Ammon's horn (tissue), 1 donor: ENCODE measurements at regions not wholly inside any gene's neighbourhood (a gene's known extent, or its start where the extent isn't known, plus 50 kb on each side); places are given as distances from the start of the nearest gene placed in this dataset.

Source experiments
- DNase-seq: peaks from one replicate; pipeline ENCODE4 v3.0.0-alpha.2; 2016; ENCODE audit warnings: low spot score

DNA sequence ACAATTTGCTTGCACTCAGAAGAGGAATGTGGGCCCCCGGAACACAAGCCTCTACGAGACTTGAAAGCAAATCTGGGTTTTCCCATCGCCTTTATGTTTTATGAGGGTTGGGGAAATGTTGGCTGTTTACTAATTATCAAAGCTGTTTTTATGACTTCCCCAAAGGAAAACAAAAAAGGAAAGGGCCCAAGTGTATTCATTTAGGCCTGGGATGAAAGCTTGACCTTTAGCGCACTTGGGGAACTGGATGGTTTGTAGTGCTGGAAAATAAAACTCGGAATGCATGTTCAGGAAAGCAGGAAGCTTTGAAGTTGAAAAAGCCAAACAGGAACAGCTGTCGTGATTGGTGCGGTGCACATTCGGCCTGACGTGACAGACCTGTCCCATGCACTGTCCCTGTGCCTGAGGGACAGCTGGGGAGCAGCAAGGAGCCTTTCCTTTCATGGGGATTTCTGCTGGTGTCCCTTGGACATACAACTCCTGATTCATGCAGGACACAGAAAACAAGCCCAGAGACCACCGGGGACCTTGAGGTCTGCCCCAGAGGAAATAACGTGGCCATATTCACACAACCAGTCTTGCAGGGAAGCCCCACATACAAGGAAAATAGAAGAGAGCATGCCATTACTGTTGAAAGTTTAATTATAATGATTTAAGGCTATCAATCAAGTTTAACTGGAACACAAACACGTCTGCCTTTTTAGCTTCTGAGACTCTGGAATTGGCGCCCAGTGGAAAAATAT lies 169.7 kb upstream of the APCDD1 start:
- no peak for DNase-seq

DNA sequence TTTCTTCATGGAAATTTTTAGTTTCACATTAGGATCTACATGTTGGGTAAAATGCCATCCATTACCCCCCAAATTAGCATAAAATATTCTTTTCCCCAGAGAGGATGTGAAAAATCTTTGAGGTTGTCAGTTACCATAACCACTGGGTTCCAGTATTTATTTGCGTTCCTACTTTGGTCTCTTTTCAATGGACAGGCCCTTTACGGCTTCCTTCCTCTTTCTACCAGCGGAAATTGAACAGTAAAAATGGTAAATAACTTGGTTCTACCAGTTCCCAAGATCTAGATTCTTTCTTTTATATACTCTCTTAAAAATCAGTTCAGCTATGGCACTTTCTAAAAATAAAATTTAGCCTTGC lies 169.2 kb upstream of the APCDD1 start:
- no peak for DNase-seq

DNA sequence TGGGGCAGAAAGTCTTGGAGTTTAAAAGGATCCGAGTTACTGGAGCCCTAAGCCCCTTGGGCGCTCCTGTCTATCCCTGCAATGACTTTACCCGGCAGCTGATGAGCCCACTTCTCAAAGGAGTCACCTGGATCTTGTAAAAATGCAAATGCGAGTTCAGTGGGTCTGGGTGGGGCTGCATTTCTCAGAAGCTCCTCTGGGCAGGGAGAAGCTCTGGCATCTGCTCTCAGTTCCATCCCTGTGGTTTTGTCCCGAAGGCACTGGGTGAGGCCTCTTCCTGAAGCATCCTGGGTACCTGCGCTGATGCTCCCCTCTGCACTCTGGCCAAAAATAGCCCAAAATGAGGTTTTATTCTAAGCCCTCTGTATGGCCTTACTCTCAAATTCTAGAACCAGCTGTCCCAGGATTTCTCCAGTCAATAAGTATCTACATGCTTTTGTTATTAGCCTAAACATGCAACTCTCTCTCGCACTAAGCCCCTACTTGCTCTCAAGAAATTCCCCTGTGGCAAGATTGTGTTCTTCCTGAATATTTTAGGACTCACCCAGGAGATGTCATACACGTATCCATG lies 167.8 kb upstream of the APCDD1 start:
- no peak for DNase-seq

DNA sequence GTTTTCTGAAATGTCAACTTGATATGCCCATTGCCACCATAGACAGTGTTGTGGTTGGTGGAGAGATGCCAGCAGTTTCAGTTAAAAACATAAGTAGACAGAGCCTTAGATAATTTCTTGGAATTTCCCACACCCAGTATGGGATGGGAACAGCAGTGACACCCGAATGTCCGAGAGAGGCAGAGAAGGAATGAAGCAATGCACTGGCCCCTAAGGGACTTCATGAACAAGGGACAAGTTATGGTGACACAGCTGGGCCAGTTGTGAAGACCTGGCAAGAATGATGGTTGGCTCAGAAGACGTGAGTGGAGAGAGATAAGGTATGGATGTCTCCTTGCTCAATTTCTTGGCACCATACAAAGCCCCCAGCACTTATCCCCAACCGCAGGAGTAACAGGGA lies 165.2 kb upstream of the APCDD1 start:
- no peak for DNase-seq

DNA sequence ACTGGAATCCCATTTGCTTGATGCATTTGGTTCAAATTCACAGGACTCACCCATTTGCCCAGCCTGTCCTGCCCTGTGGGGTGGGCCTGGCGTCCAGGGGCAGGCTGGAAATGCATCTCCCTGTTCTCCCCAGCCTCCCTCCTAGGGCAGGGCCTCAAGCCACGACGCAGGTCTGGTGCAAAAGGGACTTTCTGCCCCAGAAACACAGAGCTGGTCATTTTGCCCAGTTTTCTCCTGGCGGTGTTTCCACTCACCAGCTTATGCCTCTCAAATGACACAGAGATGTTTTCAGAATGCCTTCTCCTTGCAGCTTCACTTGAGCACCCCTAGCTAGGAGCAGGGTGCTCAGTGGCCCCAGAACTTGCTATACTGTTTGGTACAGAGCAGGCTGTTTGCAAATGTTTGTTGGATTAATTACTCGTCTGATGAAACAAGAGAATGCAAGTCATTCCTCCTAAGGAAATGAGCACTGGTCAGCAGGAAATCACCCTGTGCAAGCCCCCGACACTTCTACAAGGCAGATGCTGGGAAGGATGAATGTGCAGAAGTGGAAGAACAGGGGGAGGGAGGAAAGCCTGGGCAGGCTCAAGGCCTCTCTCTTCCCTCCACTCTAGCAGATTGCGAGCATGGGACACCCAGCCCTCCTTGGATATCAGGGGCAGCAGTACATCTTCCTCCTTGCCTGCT lies 164.3 kb upstream of the APCDD1 start:
- DNase-seq, result no peak

DNA sequence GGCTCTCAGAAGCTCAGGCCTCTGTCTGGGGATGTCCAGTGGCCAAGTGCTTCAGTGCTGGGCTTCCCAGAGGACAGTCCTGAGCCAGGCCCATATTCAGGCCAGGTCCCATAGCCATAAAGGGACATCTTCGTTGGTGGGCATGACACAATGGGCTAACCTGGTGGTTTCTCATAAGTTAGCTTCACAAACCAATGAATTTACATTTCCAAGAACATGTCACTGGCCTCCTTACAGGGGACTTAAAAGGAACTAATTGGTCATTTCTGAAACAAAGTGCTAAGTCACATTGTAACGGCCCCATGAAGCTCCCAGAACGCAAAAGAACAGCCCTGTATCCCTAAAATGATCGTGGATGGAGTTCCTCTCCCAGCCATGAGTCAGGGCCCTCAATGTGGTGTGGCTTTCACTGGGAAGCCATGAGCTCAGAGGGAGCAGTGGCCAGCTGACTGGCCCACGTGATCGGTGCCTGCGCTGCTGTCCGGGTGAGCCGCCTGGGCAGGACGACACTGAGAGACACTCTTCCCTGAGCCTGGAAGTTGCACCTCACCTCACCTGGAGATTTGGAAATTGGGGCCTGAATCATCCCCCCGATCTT lies 163.7 kb upstream of the APCDD1 start:
- DNase-seq, result no peak

DNA sequence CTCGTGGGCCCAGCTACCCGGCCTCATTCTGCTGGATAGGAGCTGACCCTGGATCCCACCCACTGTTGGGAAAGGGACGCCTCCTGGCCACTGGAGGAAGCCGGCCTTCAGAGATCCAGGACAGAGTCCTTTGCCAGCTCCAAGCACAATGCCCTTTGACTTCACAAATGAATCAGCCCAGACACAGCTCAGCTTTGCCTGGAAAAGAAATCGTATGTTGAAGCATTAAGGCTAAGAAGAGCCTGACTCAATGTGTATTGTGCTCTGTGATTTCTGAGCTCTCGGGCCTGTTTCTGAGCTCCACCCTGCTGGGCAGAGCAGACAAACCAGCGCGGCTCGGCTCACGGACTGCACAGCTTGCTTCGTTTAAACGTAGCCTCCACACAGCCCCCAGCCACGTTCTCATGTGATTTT lies 162.9 kb upstream of the APCDD1 start:
- DNase-seq, result no peak

DNA sequence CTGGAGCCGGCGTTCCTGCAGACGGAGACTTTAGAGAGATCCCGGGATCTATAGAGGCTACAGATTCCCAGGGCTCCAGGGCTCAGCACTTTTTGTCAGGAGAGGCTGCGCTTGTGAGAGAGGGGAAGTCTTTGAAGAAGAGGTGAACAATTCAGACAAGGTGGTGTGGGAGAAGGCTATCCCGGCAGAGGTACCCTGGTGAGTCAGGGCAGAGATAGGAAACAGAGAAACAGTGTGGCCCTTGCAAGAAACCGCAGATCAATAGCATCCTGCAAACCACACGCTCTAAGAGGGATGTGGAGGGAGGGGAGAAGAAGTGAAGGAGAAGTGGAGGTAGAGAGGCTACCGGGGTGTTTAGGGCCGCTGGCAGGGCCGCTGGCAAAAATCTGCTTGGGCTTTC lies 160.5 kb upstream of the APCDD1 start:
- no peak for DNase-seq

DNA sequence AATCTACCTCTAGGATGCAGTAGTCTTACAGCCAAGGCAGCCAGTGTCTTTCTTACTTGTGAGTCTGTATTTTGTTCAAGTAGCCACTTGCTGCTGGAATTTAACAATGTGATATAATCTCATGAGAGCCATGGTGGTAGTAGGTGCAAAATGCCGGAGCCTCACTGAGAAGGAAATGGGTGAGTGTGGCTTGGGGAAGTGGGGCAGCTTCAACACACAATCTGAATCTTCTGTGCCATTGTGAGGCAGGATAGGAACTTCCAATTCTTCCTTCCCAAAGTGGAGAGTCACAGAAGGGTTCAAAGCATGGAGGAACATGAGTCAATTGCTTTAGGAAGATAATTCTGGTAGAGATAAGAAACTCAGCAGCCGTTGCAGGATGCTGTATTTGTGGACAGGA lies 158.7 kb upstream of the APCDD1 start:
- no peak for DNase-seq

DNA sequence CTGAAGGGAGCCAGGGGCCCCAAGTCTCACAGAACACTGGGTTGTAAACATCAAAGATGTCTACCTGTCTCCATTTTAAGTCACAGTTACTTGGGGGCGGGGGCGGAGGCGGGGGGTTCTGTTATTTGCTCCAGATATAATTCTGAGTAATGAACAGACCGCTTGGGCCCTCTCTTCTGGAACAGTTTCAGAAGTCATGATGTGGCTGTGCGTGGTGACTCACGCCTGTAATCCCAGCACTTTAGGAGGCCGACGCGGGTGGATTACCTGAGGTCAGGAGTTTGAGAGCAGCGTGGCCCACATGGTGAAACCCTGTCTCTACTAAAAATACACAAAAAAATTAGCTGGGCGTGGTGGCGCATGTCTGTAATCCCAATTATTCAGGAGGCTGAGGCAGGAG lies 157.9 kb upstream of the APCDD1 start:
- DNase-seq, result no peak

DNA sequence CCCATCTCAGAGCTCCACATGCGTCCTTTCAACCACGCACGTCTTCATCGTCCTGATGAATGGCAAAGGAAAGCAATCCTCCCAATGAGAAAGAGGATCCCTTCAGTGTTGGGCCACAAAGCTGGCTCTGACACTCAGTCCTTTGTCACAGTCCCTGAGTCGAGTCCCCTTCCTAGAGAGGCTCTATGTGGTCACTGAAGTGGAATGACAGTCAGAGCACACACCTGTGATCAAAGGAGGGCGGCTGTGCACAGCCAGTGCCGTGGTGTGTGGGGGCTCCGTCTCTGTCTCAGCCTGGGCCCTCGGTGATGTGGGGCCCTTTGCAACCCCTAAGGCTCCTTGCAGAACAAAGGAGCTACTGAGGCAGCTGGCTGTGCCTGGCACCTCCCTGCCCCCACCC lies 157.3 kb upstream of the APCDD1 start:
- no peak for DNase-seq

DNA sequence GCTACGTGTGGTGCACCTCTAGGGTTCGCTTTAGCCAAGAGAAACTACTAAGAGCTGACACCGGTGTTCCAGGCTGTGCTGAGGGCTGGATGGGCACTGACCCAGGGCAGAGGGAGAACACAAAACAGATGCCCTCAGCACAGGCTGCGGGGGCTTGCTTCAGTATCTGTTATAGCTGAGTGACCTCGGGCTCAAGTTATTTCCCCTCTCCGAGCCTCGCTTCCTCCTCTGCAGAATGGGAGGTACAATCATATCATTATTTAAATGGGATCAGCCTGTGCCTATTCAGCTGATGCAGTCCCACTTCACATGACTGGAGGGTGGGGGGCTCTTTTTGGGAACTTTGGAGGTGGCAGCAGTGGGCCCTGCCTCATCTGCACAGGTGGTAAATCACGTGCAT lies 156.1 kb upstream of the APCDD1 start:
- no peak for DNase-seq

DNA sequence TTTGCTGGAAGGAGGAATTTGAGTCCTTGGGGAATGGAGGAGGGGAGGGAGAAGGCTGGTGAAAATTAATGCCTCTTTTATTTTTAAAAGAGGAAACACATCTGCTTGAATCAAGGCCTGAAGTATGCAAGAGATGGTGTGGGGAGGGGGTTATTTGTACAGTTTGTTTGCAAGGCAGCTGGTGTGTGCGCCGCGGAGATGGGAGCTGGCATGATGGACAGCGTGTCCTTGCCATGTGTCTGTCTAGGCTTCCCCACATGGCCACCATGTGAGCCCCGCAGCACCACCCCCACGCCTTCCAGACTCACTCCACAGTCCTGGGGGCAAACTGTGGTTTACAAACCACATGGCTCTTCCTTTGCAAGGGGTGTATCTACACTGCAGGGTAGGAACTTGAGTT lies 154.8 kb upstream of the APCDD1 start:
- DNase-seq, result peak; percentile 79

DNA sequence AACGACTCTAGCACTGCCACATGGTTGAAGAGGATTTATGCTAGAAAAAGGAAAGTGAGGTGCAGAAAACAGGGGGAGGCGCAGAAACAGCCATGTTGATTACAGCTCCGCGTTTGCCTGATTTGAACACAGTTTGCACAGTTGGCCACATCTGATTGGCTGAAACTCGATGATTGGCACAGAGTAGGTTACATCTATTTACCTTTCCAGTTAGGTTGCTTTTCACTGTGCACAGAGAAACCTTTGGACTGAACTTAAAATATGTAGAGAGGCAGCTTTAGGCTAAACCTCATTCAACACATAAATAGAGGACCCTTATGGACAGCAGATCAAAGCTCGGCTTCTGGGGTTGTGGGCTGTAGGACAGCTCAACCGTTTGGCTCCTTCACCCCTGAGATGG lies 153.7 kb upstream of the APCDD1 start:
- DNase-seq, result no peak

DNA sequence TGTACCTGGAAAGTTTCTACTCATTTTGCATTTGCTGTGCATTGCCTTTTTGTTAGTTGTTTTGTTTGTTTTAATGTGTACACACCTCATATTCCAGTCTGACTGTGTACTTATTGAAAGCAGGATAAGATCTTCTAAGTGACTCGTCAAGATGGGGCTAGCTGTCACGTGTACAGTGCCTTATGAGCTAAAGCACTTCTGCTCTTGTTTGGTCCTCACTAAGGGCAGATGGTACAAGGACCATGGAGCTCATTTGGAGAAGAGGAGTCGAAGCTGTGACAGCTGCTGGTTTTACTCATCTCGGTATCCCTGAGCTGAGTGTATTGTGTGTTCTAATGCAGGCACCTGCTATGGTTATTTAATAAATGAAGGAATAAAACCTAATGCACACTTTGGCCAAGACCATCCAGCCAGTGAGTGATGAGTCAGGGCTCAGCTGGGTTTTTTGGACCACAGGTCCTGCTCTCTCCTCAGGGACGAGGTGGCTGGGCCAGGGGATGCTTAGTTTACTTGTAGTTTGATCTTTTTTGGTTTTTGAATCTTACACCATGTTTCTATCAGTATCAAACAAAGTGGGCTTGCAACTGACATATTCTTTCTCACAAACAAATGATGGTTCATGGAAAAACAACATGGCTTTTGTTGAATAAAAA lies 152.5 kb upstream of the APCDD1 start:
- no peak for DNase-seq

DNA sequence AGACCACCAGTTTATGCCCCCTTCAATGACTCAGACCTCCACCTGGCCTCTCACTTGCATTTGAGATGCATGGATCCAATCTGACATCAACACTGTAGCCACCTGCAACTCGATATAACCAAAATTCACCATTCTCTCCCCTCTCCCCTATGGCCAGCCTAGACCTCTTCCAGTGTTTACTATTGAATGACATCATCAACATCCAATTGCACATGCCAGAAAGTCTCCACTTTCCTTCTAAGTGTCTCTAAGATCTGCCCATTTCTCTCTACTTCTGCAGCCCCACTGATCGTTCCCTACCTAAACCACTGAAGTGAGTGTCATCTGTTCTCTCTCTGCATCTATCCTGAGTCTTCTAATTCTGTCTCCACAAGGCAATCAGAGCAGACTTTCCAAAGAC lies 151.3 kb upstream of the APCDD1 start:
- DNase-seq, result no peak

DNA sequence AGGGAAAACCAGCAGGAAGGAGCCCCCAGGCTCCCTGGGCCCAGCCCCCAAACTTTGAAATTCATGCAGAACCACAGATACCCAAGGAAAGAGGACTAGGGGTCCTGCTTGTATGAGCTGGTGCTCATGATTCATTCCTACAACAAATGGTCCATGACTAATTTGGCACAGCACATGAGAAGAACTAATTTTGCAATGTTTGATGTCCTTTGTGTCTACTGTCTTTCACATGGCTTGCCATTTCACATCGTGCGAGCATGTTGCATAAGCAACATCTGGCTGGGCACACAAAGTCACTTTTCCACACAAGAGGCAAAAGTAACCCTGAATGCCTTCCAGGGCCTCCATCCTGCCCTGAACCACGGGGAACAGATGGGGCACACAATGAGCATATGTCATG lies 149.6 kb upstream of the APCDD1 start:
- no peak for DNase-seq

DNA sequence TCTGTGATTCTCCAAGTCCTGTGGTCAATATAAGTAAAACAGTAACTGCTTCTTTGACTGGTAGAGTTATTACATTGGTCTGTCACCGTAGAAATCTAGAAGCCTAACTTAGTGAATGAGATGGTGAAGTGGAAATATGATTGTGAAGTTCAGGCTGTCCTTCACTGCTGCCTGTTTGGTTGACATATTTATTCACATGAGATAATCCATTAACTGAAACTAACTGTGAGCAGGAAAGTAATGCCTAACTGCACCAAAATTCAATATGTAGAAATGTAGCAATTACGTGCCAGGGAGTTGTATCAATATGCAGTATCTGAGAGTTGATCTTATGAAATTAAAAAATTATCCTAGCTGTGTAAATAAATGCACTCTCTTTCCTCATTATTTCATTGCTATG lies 147.7 kb upstream of the APCDD1 start:
- DNase-seq, result no peak

DNA sequence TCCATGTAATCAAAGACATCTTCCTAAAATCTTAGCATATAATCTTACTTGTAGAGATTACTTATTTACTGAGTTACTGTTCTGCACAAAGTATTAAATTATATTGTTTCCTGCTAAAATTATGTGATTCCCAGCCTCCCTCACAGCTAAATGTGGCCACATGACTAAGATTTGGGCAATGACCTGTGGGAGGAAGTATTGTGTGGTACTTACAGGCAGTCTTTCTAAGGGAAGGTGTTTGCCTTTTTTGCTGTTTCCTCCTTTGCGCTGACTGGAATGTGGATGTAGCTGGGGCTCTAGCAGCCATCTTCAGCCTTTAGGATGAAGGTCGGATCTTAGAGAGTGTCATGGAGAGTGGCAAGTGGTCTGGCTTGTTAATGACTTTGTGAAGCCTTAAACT lies 146.3 kb upstream of the APCDD1 start:
- DNase-seq, result no peak

DNA sequence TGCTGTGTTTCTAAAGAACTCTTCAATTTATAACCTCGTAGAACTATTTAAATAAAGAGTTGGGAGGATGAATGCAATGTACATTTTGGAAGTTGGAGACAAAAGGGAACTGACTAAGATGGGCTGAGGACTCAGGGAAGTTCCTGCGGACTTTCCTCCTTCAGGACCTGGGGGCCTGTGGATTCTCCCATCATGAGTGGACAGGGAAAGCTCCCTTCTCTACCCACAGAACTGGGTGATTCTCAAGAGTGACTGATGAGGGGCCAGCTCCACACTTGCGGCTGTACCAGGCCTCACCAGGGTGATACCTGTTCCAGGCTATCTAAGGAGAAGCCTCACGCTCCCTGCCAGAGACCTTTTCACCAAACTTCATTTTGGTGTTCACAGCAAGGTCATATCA lies 143.8 kb upstream of the APCDD1 start:
- DNase-seq, result no peak

DNA sequence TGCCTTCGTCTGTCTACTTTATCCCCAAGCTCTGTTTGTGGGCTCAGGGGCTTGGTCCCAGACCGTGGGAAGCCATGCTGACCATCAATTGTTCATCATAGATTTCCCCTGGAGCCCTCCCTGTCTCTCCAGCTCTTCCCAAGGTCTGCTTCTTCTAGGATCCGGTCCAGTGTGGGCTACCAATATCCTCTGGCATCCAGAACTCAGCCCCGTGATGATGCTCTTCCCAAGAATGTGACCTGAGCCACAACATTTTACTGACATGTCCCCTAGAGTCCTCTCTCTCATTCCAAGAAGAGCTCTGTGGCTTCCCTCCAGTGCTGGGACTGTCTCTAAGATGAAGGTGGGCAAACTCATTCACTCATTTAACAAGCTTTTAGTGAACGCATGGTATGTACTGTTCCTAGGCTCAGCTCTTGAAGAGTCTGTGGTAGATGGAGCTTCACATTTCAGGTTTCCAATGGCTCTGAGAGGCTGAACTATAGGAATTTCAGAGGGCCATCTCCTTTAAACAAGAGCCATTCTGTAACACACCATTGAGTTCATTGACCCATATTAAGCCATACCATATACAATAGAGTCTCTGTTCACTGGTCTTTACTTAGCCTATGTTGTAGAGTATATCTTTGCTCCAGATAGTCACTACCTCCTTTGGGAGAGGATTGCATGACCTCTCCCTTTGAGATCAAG lies 142.0 kb upstream of the APCDD1 start:
- DNase-seq, result no peak

DNA sequence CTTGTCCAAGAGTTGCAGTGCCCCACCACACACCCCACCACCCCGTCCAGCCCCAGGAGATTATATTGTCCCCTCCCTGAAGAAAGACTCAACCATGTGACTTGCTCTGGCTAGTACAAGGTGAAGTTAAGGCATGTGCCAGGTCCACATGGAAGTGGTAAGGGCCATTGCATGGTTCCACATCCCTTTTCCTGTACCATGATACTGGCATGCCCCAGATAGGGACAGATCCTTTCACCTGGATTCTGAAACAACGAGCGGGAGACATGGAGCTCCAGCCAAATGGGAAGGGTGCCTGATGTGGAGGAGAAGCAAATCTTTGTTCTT lies 141.5 kb upstream of the APCDD1 start:
- no peak for DNase-seq
